ENCODE measurements at regions not wholly inside any gene's neighbourhood (a gene's known extent, or its start where the extent isn't known, plus 50 kb on each side); places are given as distances from the start of the nearest gene placed in this dataset.
"Not testable (repeated sequence)": the region's sequence is repeated elsewhere in the genome, so short reads cannot be mapped to it uniquely, and the experiment has no call there.

- not testable (repeated sequence) for DNase-seq
These were observed 168.8 kb upstream of the KCTD7 start for GRCh38 chr7:66459783-66460413.

- DNase-seq, result peak; percentile 54
These were observed 167.7 kb upstream of the KCTD7 start for GRCh38 chr7:66460921-66461361.

- DNase-seq, result not testable (repeated sequence)
These were observed 167.3 kb upstream of the KCTD7 start for GRCh38 chr7:66461397-66461796.

GRCh38 chr7:66462831-66463230 lies 165.8 kb upstream of the KCTD7 start:
- not testable (repeated sequence) for DNase-seq

GRCh38 chr7:66464059-66464458 lies 164.6 kb upstream of the KCTD7 start:
- no peak for DNase-seq

- DNase-seq, result no peak
These were observed 162.5 kb upstream of the KCTD7 start for GRCh38 chr7:66466081-66466600.

GRCh38 chr7:66467887-66468286 lies 160.8 kb upstream of the KCTD7 start:
- no peak for DNase-seq

- DNase-seq, result not testable (repeated sequence)
These were observed 155.6 kb upstream of the KCTD7 start for GRCh38 chr7:66473064-66473463.

- DNase-seq, result no peak
These were observed 154.2 kb upstream of the KCTD7 start for GRCh38 chr7:66474441-66474840.

- not testable (repeated sequence) for DNase-seq
These were observed 152.6 kb upstream of the KCTD7 start for GRCh38 chr7:66476056-66476455.

- not testable (repeated sequence) for DNase-seq
These were observed 150.8 kb upstream of the KCTD7 start for GRCh38 chr7:66477822-66478397.

- not testable (repeated sequence) for DNase-seq
These were observed 147.5 kb upstream of the KCTD7 start for GRCh38 chr7:66481229-66481628.

GRCh38 chr7:66489065-66489464 lies 139.6 kb upstream of the KCTD7 start:
- DNase-seq, result not testable (repeated sequence)

GRCh38 chr7:66489741-66490140 lies 138.9 kb upstream of the KCTD7 start:
- not testable (repeated sequence) for DNase-seq

GRCh38 chr7:66490979-66491378 lies 137.7 kb upstream of the KCTD7 start:
- DNase-seq, result not testable (repeated sequence)

GRCh38 chr7:66492405-66492804 lies 136.3 kb upstream of the KCTD7 start:
- DNase-seq, result not testable (repeated sequence)

- peak; percentile 98 for DNase-seq
These were observed 135.2 kb upstream of the KCTD7 start for GRCh38 chr7:66493235-66494205.

- DNase-seq, result no peak
These were observed 131.3 kb upstream of the KCTD7 start for GRCh38 chr7:66497346-66497745.

- peak; percentile 42 for DNase-seq
These were observed 128.6 kb upstream of the KCTD7 start for GRCh38 chr7:66500087-66500486.

GRCh38 chr7:66502230-66503035 lies 126.2 kb upstream of the KCTD7 start:
- DNase-seq, result no peak

- no peak for DNase-seq
These were observed 125.7 kb upstream of the KCTD7 start for GRCh38 chr7:66503036-66503370.

GRCh38 chr7:66503551-66504031 lies 125.1 kb upstream of the KCTD7 start:
- DNase-seq, result no peak

All from activated CD4-positive, alpha-beta T cell treated with anti-CD3 and anti-CD28 coated beads, Interleukin-10, Interleukin-2, amounts not matched to agents 100 ng/mL and 50 ng/mL, durations not matched to agents 16 hours and 8 hours (primary cell).